Astrocyte (in vitro differentiated cells and primary cell): ENCODE measurements at regions not wholly inside any gene's neighbourhood (a gene's known extent, or its start where the extent isn't known, plus 50 kb on each side); places are given as distances from the start of the nearest gene placed in this dataset.

ENCODE experiments used
- CTCF ChIP-seq: IDR thresholded peaks from 2 replicates; pipeline ENCODE4 v1.5.1; 2011; ENCODE audit warnings: low read depth, mild to moderate bottlenecking, inconsistent platforms, low read length, moderate library complexity; ENCODE audit not compliant: insufficient read depth
- EZH2 ChIP-seq: IDR thresholded peaks from 2 replicates; pipeline ENCODE4 v1.6.1; 2012; ENCODE audit warnings: mild to moderate bottlenecking, low read length, inconsistent platforms; ENCODE audit not compliant: insufficient read depth

- TF ChIP-seq CTCF (no peak), EZH2 (no peak)
Measured at GRCh38 chr17:73802314-73802713, 158.1 kb upstream of the SDK2 start.
